Middle frontal gyrus (tissue), 1 donor: ENCODE measurements at regions not wholly inside any gene's neighbourhood (a gene's known extent, or its start where the extent isn't known, plus 50 kb on each side); places are given as distances from the start of the nearest gene placed in this dataset.
"Not testable (repeated sequence)": the region's sequence is repeated elsewhere in the genome, so short reads cannot be mapped to it uniquely, and the experiment has no call there.

ENCODE experiments used
- DNase-seq: peaks from one replicate; pipeline ENCODE4 v3.0.0-alpha.2; 2015; ENCODE audit warnings: low spot score; ENCODE audit errors: extremely low spot score

GRCh38 chr21:35191128-35191527 is 142.0 kb upstream of the RUNX1 start:
- no peak for DNase-seq

GRCh38 chr21:35190201-35190701 is 141.1 kb upstream of the RUNX1 start:
- DNase-seq, result no peak

- DNase-seq, result no peak
These were observed 140.2 kb upstream of the RUNX1 start for GRCh38 chr21:35189077-35189863.

GRCh38 chr21:35183389-35183788 is 134.3 kb upstream of the RUNX1 start:
- DNase-seq, result not testable (repeated sequence)

- no peak for DNase-seq
These were observed 131.0 kb upstream of the RUNX1 start for GRCh38 chr21:35179990-35180540.

- DNase-seq, result no peak
These were observed 129.7 kb upstream of the RUNX1 start for GRCh38 chr21:35178827-35179226.

GRCh38 chr21:35178098-35178497 is 129.0 kb upstream of the RUNX1 start:
- DNase-seq, result no peak

- DNase-seq, result no peak
These were observed 123.1 kb upstream of the RUNX1 start for GRCh38 chr21:35172231-35172630.

GRCh38 chr21:35171385-35171784 is 122.3 kb upstream of the RUNX1 start:
- no peak for DNase-seq

GRCh38 chr21:35170818-35171217 is 121.7 kb upstream of the RUNX1 start:
- DNase-seq, result no peak

- DNase-seq, result no peak
These were observed 121.1 kb upstream of the RUNX1 start for GRCh38 chr21:35170244-35170643.

- no peak for DNase-seq
These were observed 120.5 kb upstream of the RUNX1 start for GRCh38 chr21:35169574-35169973.

- DNase-seq, result no peak
These were observed 119.6 kb upstream of the RUNX1 start for GRCh38 chr21:35168735-35169134.

GRCh38 chr21:35164971-35165483 is 115.9 kb upstream of the RUNX1 start:
- DNase-seq, result no peak

GRCh38 chr21:35164380-35164779 is 115.3 kb upstream of the RUNX1 start:
- no peak for DNase-seq

GRCh38 chr21:35163411-35163810 is 114.3 kb upstream of the RUNX1 start:
- no peak for DNase-seq

- DNase-seq, result no peak
These were observed 113.7 kb upstream of the RUNX1 start for GRCh38 chr21:35162831-35163230.

GRCh38 chr21:35159881-35160280 is 110.8 kb upstream of the RUNX1 start:
- DNase-seq, result no peak

- DNase-seq, result not testable (repeated sequence)
These were observed 108.3 kb upstream of the RUNX1 start for GRCh38 chr21:35157374-35157773.

GRCh38 chr21:35156293-35157278 is 107.5 kb upstream of the RUNX1 start:
- DNase-seq, result no peak

GRCh38 chr21:35154788-35155187 is 105.7 kb upstream of the RUNX1 start:
- DNase-seq, result no peak

GRCh38 chr21:35153671-35154070 is 104.6 kb upstream of the RUNX1 start:
- no peak for DNase-seq
